ENCODE measurements at regions not wholly inside any gene's neighbourhood (a gene's known extent, or its start where the extent isn't known, plus 50 kb on each side); places are given as distances from the start of the nearest gene placed in this dataset.

DNA sequence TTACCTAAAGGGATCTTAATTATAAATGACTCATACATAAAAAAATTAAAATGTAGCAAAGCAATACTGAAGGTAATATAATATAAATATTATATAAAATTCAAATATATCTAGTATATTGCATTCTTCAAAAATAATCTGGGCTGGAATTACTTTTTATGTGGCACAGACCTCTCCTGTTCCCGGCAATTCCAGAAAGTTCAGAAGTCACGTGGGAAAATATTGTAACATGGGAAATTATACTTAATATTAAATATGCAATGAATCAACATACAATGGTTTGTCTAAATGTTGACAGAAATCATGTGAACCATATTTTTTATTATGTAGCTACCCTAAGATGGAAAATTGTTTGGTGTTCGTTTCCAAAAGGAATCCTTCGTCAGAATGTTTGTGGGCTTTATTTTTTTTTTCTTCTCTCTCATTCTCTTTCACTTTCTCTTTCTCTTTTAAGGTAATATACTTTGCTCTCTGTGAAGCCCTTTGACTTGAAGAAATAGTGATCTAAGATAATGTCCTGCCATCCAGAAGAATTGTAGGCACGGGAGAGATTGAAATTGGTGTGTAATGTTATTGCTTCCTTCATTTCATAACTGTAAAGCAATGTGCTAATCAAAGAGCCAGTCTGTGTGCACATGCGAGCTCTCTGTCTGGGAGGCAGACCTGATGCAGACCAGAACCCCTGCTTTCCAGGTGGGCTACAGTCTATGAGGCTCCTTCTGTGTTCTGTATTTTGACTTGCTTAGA, 559.4 kb downstream of the NR2F2 start:
- intact Hi-C loops (cut with DNase I) = loop anchor here (5.0 kb wide), 1 partner anchor 533 kb away; no protein-coding TSS in a partner anchor
- DNase-seq (ENCODE audit: missing footprints) = no peak
- ATAC-seq = no peak

DNA sequence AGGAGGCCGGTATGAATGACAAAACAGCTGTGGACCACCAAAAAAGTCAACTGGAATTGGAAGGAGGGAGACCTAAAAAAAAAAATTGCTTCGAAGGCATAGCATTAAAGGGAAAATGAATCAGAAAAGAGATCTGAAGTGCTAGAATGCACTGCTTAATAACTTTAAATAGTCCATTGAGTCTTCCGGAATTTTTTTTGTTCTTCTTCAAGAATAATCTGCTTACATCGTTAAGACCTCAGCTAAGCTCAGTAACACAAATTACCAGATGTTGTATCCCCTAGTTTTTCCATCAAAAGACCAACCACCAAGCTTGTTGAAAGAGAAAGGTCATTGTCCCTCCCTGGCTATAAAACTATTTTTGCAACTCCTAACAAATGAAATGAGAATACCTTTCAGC, 560.5 kb downstream of the NR2F2 start:
- ATAC-seq = no peak
- intact Hi-C loops (cut with DNase I) = loop anchor here (5.0 kb wide), 1 partner anchor 534 kb away; no protein-coding TSS in a partner anchor
- no peak for DNase-seq (ENCODE audit: missing footprints)

DNA sequence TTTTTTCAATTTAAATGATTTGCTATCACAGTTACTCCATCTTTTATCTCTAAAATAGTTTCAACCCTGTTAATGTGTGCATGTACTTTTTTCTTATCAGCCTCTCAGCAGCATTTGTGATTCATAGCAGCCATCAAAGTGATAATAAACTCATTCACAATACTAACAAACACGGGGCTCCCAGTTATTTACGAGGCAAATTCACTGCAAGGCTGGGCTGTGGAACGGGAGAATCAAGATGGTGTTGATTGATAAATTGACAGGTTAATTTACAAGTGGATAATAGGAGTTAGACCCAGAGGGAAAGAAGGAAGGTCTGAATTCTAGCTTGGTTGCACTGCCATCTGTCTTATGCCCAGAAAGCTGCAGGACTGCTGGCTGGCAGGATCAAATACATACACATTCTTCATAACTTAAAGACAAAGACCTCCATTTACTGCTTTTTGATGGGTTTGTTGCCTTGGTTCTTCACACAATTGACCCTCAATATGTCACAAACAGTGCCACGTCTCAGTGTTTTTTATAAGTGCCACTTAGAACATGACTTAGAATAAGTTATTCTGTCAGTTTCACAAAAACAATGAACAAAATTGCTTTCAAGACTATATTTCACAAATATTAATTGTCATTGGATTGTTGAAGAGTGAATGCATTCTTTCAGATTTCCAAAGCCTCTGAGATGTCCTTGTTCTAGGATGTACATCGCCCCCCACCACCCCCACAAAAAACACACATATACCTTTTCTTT, 562.8 kb downstream of the NR2F2 start:
- intact Hi-C loops (cut with DNase I) = loop anchor here (5.0 kb wide), 1 partner anchor 536 kb away; no protein-coding TSS in a partner anchor
- ATAC-seq = no peak

DNA sequence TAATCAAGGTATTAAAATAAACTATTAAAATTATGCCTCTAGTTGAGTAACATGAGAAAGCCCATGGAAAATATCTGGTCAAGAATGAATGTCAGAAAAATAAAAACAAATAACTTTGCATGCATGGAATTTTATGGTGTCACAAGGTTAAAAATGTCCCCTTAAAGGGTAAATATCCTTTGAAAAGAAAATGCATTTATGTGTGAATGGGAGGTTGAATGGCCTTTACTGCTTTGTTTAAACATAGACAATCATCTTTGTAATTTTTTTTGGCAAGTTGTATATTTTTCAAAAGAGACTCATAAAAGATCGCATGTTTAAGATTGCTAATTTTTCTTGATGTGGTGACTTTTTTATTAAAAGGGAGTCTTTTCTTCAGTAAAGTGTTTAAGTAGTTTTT, 564.2 kb downstream of the NR2F2 start:
- intact Hi-C loops (cut with DNase I) = loop anchor here (5.0 kb wide), 1 partner anchor 537 kb away; no protein-coding TSS in a partner anchor
- no peak for ATAC-seq
- no peak for DNase-seq (ENCODE audit: missing footprints)

More for the DNA sequence above, 562.8 kb downstream of the NR2F2 start:
- DNase-seq (ENCODE audit: missing footprints) = no peak

DNA sequence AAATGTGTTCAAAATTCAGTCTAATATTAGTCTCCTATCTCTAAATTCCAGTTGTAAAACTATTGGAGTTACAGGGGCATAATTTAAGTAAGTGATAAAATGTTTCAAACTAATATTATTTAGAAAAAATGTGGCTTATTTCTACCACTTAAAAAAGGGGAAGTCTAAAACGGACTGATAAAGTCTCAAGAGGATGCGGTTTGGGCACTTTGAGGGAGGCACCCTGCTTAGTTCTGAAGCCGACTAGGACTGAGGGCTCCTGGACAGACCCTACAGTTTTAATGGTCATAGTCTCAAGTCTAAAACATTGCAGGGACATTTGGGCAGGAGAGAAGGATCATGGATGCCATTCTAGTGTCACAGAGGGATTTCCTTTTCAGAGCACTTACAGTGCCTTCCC, 566.3 kb downstream of the NR2F2 start:
- ATAC-seq = no peak
- intact Hi-C loops (cut with DNase I) = no loop called here
- no peak for DNase-seq (ENCODE audit: missing footprints)

DNA sequence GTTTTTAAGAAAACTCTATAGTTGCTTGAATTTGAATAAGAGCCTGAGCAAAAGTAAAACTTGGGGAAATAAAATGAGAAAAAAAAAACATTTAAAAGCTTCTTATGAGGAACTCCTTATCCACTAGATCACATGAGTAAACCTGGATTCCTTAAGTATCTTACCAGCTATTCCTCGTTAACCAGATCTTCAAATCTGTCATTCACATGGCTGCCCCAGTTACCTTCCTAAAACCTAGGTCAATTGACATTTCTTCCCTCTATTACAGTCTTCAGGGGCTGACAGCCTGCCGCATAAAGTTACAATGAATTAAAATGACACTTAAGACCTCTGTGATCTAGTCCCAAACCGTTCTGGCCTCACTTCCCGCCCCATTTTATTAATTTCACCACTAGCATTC, 583.6 kb downstream of the NR2F2 start:
- no peak for ATAC-seq
- intact Hi-C loops (cut with DNase I) = no loop called here
- DNase-seq (ENCODE audit: missing footprints) = no peak

DNA sequence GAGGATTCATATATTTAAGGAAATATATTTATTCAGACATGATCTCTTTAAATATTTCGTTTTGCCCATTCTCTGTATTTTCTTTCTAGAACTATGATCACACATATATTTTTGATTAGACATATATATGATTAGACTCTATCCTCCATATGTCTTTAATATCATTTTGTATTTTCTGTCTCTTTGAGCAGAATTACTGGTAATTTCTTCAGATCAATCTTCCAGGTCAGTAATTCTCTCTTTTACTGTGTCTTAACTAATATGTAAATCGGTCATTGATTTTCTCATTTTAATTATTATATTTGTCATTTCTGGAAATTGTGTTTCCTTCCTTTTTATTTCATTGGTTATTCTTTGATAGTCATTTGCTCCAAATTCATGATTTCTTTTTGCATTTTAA, 586.2 kb downstream of the NR2F2 start:
- DNase-seq (ENCODE audit: missing footprints) = no peak
- no peak for ATAC-seq
- intact Hi-C loops (cut with DNase I) = no loop called here

DNA sequence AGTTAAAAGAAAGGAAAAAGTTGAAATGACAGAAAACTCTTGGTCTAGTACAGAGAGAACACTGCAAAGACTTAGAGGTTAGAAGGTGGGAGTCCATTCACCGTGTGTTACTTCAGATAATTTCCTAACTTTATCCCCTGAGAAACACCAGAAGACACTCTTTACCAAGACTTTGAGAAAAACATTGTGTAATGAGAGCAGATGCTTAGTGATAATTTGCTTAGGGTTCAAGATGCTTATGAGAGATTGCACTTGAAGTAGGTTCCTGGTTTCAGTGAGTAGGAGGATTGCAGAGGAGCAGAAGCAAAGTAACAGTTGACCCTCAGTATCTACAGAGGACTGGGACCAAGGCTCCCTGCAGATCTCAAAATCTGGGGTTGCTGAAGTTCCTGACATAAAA, 594.1 kb downstream of the NR2F2 start:
- DNase-seq (ENCODE audit: missing footprints) = no peak
- intact Hi-C loops (cut with DNase I) = no loop called here
- no peak for ATAC-seq

DNA sequence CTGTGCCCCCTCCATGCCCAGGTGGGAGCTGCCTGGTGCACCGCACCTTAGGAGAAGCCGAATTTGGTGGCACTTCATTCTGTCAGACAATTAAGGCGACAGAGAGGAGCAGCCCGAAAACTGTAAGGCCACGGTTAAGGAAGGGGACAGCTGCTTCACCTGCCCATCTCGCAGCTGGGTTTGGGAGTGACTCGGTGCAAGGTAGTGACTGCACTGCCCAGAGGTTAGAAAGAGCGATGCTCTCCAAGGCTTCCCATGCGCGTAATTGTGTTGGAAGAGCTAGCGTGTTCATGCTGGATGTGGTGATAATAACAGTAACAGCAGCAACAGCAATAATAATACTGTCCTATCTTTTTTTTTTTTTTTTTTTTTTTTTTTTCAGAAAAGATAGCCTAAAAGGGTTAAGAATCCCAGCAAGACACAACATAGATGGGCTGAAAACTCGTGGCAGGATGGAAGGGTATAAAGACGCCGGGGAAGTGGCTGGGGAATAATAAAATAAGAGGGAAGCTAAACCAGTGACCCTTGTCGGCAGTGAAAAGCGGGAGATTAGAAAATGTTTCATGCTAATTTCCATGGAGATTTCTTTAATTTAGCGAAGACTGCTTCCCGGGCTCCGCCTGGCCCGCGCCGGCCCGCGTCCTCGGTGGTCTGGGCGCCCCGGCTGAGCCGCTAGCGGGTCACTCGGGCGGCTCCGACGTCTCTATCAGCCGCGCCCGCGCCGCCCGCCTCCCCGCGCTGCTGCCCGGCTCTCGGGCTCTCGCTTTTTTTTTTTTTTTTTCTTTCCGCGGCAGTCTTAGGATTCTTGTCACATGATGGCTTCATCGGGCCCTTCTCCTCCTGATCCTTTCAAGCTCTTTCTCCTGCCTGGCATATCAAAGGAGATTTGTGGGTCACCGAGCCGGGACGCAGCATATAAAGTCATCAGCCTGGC, 617.1 kb downstream of the NR2F2 start:
- intact Hi-C loops (cut with DNase I) = no loop called here
- DNase-seq (ENCODE audit: missing footprints) = no peak
- no peak for ATAC-seq

DNA sequence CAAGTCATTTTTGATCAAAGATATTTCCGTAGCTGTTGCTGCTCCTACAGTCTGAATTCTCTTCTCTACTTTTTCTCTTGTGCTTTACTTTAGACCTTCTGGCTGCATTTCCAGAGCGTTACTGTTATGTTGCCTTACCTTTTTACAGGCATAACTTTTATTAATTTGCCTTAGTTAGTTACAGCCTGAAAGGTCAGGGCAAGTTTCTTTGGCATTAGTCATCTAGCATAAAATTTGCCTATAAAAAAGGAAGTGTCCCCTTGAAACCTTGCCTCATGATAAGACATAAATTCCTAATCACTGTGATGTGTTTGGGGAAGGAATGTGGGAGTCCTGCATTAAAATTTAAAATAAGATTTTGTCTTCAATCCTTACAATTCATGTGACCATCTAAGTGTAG, 618.5 kb downstream of the NR2F2 start:
- intact Hi-C loops (cut with DNase I) = no loop called here
- no peak for ATAC-seq
- no peak for DNase-seq (ENCODE audit: missing footprints)

DNA sequence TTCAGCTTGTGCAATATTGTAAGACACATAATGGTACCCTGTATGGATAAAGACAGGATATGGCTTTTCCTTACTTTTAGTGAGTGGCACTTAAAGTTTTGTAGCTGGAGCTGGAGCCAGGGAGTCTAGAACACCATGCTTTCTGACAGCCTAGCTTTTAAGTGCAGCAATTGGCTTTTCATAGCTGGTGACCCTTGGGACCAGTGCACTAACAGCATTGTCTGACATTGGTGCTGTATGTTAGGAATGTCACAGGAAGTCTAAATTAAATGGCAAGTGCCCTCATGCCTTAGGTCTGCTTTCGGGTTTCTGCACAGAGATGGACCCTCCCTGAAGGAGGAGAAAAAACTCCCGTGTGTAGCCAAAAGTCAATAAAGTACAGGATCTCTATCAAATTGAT, 628.2 kb downstream of the NR2F2 start:
- intact Hi-C loops (cut with DNase I) = loop anchor here (10.0 kb wide), 1 partner anchor 56 kb away; no protein-coding TSS in a partner anchor
- DNase-seq (ENCODE audit: missing footprints) (no peak), ATAC-seq (no peak)

DNA sequence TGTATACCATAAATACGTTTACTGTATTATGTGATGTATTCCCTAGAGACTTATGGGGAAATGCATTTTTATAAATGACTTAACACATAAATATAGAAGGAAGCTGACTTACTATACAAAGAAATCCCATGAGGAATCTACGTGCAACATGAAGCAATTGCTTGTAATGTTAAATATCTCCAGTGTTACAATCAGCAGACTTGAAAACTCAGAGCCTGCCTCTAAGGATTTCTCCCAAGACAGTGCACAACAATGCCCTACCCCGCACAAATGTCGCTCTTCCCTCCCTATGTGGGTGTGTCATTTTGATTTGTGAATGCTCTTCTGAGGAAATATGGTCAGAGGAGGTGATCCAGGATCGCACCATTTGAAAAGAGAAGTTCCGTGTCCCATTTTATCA, 629.0 kb downstream of the NR2F2 start:
- intact Hi-C loops (cut with DNase I) = loop anchor here (10.0 kb wide), 1 partner anchor 55 kb away; no protein-coding TSS in a partner anchor
- no peak for ATAC-seq

DNA sequence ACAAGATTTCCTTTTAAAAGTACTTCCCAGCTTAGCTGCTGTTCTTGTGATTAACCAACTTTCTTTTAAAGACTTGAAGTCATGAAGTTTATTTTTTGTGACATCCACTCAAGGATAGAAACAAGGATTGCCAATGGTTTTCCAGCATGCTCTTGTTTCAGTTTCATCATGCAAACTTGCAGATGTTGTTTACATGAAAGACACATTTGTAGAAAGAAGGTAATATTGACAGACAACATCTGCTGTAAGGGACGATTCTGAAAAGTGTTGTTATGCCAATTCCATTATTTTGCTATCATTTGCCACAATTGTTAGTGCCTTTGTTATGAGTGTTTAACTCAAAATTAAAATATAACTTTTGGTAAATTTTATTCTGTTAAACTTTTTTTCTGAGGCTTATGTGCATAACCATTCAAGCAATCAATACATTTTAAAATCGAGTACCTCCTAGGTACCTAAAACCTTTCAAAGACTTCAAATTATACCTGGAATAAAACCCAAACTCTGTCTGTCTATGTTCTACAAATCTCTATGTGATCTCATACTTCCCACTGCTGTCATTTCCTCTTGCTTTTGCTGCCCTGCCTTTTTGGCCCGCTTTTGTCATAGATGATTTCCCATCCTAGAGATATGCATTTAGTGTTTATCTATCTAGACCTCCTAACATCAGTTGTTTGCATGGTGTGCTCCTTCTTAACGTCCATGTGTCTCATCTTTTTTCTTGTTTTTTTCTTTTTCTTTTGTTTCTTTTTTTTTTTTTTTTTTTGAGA, 630.4 kb downstream of the NR2F2 start:
- ATAC-seq (no peak), DNase-seq (ENCODE audit: missing footprints) (no peak)
- intact Hi-C loops (cut with DNase I) = no loop called here

More for the DNA sequence above, 629.0 kb downstream of the NR2F2 start:
- no peak for DNase-seq (ENCODE audit: missing footprints)

DNA sequence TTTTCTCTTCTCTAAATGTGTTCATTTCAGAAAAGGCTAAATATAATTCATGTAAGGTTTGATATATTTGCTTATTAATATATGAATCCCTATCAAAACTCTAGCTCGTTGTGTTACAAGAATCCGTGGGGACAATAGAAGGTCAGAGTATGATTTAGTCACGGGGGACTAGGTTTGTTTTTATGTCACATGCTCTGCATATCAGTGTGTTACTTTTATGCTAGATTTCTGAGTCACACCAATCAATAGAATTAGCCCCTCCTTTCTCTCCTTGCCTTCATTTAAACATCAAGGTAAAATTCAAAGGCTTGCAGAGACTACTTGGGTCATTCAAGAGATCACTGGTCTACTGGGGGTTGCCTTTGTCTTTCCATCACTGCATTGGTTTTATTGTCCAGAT, 636.1 kb downstream of the NR2F2 start:
- no peak for DNase-seq (ENCODE audit: missing footprints)
- no peak for ATAC-seq
- intact Hi-C loops (cut with DNase I) = no loop called here

DNA sequence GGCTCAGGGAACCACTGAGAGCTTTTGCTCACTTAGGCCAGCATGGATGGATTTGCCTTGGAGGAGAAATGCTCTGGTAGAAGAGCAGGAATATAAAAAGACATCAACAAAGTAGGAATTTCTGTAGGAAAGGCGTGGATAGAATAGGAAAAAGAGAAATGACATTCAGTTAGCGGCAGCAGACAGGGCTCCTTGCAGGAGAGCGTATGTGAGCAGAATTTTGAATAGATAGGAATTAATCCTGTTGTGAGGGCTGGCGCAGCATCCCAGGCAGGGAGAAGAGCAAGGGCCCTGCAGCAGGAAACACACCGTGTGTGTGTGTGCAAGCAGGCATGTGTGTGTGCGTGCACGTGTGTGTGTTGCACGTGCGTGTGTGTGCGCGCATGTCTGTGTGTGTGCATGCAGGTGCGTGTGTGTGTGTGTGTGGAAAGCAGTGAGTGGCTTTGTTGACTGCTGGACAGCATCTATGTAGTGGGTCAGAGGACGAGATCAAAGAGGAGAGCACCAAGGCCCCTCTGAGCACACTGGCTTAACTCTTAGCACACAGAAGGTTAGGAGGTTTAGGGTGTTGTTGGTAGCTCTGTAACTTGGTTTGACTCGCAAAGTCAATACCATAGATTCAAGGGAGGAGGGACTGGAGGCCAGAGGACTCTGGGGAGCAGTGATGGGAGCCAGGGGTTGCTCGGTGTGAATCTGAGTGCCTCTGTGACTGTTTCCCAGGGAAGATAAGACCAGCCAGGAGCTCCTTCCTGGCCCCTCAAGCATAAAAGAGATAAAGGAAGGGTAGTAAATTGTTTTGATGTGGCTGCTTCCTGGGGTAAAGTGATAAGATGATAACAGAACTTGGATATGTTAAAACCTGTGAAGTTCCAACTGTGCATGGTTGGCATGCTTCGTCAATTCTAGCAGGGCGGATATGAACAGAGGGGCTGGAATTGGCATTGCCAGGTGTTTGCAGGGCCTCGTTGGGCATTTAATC, 639.5 kb downstream of the NR2F2 start:
- no peak for DNase-seq (ENCODE audit: missing footprints)
- no peak for ATAC-seq
- intact Hi-C loops (cut with DNase I) = no loop called here

DNA sequence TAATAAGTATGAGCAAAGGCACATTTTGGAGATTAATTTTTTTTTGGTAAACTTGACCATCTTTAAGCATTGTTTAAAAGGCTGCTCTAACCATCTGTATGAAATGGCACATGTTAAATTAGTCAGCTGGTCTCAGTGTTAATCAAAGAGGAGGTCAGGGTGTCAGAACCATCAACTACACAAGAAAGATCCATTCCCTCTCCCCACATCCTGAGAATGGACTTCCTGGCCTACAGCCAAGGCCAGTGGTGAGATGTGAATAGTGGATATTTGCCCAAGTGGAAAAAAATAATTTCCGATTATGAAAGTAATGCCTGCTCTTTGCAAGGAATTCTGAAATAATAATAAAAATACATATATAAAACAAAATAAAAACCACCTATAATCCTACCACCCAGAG, 641.7 kb downstream of the NR2F2 start:
- ATAC-seq (no peak), DNase-seq (ENCODE audit: missing footprints) (no peak)
- intact Hi-C loops (cut with DNase I) = no loop called here

DNA sequence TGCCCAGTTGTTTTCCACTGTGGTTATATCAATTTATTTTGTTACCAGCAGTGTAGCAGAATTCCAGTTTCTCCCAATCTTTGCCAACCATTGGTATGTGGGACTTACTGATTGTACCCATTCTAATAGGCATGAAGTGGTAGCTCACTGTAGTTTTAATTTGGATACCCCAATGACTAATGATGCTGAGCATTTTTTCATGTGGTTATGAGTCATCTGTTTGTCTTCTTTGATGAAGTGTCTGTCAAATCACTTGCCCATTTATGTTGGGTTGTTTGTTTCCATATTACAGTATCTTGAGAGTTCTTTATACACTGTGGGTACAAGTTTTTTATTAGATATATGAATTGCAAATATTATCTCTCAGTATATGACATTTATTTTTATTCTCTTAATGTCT, 644.3 kb downstream of the NR2F2 start:
- intact Hi-C loops (cut with DNase I) = no loop called here
- ATAC-seq (no peak), DNase-seq (ENCODE audit: missing footprints) (no peak)
